Thyroid gland (tissue), 4 donors: ENCODE measurements at regions not wholly inside any gene's neighbourhood (a gene's known extent, or its start where the extent isn't known, plus 50 kb on each side); places are given as distances from the start of the nearest gene placed in this dataset.
"Not testable (repeated sequence)": the region's sequence is repeated elsewhere in the genome, so short reads cannot be mapped to it uniquely, and the experiment has no call there.

Source experiments
- DNase-seq, 2 donors: peaks; one replicate each; pipeline ENCODE4 v3.0.0-alpha.2; 2019
- H3K27ac ChIP-seq, 3 donors: fragments of 200-600 bp; sonication (generic); 1 replicate in 2 of 3; 2 replicates in 1 of 3; pipeline ENCODE4 v1.5.1; 2016 to 2019; ENCODE audit warnings: mild to moderate bottlenecking in 1 of 3, moderate library complexity in 1 of 3
- H3K27me3 ChIP-seq: fragments of 200-600 bp; sonication (generic); one replicate; pipeline ENCODE4 v1.5.1; 2019
- H3K36me3 ChIP-seq, 2 donors: fragments of 200-600 bp; sonication (generic); one replicate each; pipeline ENCODE4 v1.5.1; 2016 to 2019
- H3K4me1 ChIP-seq, 2 donors: fragments of 200-600 bp; sonication (generic); one replicate each; pipeline ENCODE4 v1.5.1; 2017 to 2019
- H3K4me3 ChIP-seq, 3 donors: fragments of 200-600 bp; sonication (generic); replicated peaks in 1 of 3; 1 replicate in 2 of 3; 2 replicates in 1 of 3; pipeline ENCODE4 v1.5.1; 2016; ENCODE audit warnings: mild to moderate bottlenecking in 1 of 3
- H3K9me3 ChIP-seq: fragments of 200-600 bp; sonication (generic); one replicate; pipeline ENCODE4 v1.5.1; 2017
- CTCF ChIP-seq, 6 experiments: fragments of 200-600 bp in 3 of 6; fragments of 450-650 bp in 3 of 6; sonication (generic) in 3 of 6; IDR thresholded peaks; one replicate each; pipeline ENCODE4 v1.5.1; 2016 to 2019; ENCODE audit warnings: antibody characterized with exemption in 6 of 6, mild to moderate bottlenecking in 2 of 6, inconsistent platforms in 1 of 6, moderate library complexity in 1 of 6
- POLR2A ChIP-seq, 2 donors: fragments of 450-650 bp; IDR thresholded peaks; one replicate each; pipeline ENCODE4 v1.6.1; 2017; ENCODE audit warnings: antibody characterized with exemption in 2 of 2, mild to moderate bottlenecking in 2 of 2, moderate library complexity in 1 of 2
- WGBS, 2 donors: methylation state at CpG; one replicate each; pipeline ENCODE4 v1.1.5; 2017; 5-methylcytosine and 5-hydroxymethylcytosine counted together
- intact Hi-C: fragments of 100-400 bp; cut with DNase I; formaldehyde crosslinking; loops from one replicate; pipeline ENCODE4 v1.15.1; 2023

GRCh38 chr5:28807195-28807729 is 1768.9 kb upstream of the CDH9 start:
- no peak overlapping the region for H3K27ac ChIP-seq
- WGBS, 2 donors: 43 to 59% methylated on average over 2 of the region's 2 CpGs
- H3K27me3 ChIP-seq: no peaks in the 10 kb centered on the region
- DNase-seq: no peak
- no peaks in the 10 kb centered on the region for H3K9me3 ChIP-seq
- no peak overlapping the region for H3K4me3 ChIP-seq
- intact Hi-C loops: no loop called here
- TF ChIP-seq POLR2A (IDR thresholded peaks at IDR 0.05): no peak
- no peak for TF ChIP-seq CTCF (IDR thresholded peaks at IDR 0.05)
- no peaks in the 10 kb centered on the region for H3K4me1 ChIP-seq
- no peaks in the 10 kb centered on the region for H3K36me3 ChIP-seq

- DNase-seq, H3K9me3 ChIP-seq, H3K4me3 ChIP-seq, H3K27ac ChIP-seq, H3K27me3 ChIP-seq, intact Hi-C loops, H3K4me1 ChIP-seq, H3K36me3 ChIP-seq: not testable (repeated sequence)
- WGBS, 2 donors: 96% methylated on average over 15 to 16 of the region's 16 CpGs
These were observed 1760.6 kb upstream of the CDH9 start for GRCh38 chr5:28799035-28799434.

- Histone ChIP-seq H3K27ac (no peak overlapping the region), H3K4me1 (no peaks in the 10 kb centered on the region), H3K9me3 (no peaks in the 10 kb centered on the region), H3K27me3 (no peaks in the 10 kb centered on the region), H3K36me3 (no peaks in the 10 kb centered on the region), H3K4me3 (no peak overlapping the region)
- TF ChIP-seq POLR2A (IDR thresholded peaks at IDR 0.05): no peak
- no peak for TF ChIP-seq CTCF (IDR thresholded peaks at IDR 0.05)
- intact Hi-C loops: no loop called here
- no peak for DNase-seq
These were observed 1750.6 kb upstream of the CDH9 start for GRCh38 chr5:28788954-28789353.

- H3K27me3 ChIP-seq: no peaks in the 10 kb centered on the region
- no peak for DNase-seq
- WGBS, 2 donors: 92 to 97% methylated on average over 1 of the region's 1 CpG
- H3K36me3 ChIP-seq: no peaks in the 10 kb centered on the region
- H3K4me3 ChIP-seq: no peak overlapping the region
- intact Hi-C loops: no loop called here
- TF ChIP-seq CTCF (IDR thresholded peaks at IDR 0.05): no peak
- no peak for TF ChIP-seq POLR2A (IDR thresholded peaks at IDR 0.05)
- H3K9me3 ChIP-seq: no peaks in the 10 kb centered on the region
- H3K27ac ChIP-seq: no peak overlapping the region
- H3K4me1 ChIP-seq: no peaks in the 10 kb centered on the region
These were observed 1741.8 kb upstream of the CDH9 start for GRCh38 chr5:28780083-28780692.

GRCh38 chr5:28779161-28779754 is 1740.9 kb upstream of the CDH9 start:
- DNase-seq: no peak
- Histone ChIP-seq H3K9me3 (no peaks in the 10 kb centered on the region), H3K36me3 (no peaks in the 10 kb centered on the region), H3K4me3 (no peak overlapping the region), H3K27ac (no peak overlapping the region), H3K4me1 (no peaks in the 10 kb centered on the region), H3K27me3 (no peaks in the 10 kb centered on the region)
- intact Hi-C loops: no loop called here
- peak in 1 of 6 experiments; percentile 48 for TF ChIP-seq CTCF (IDR thresholded peaks at IDR 0.05)
- TF ChIP-seq POLR2A (IDR thresholded peaks at IDR 0.05): no peak
